H9 (cell line): ENCODE measurements at regions not wholly inside any gene's neighbourhood (a gene's known extent, or its start where the extent isn't known, plus 50 kb on each side); places are given as distances from the start of the nearest gene placed in this dataset.

Source experiments
- DNase-seq: peaks from one replicate; pipeline ENCODE4 v3.0.0-alpha.2; 2017
- H2AFZ ChIP-seq: one replicate; pipeline ENCODE4 v1.6.1; 2013; ENCODE audit warnings: mild to moderate bottlenecking, low read length, control low read depth, moderate library complexity
- H2AK5ac ChIP-seq: 2 replicates; pipeline ENCODE4 v1.6.1; 2013; ENCODE audit warnings: low read length, control low read depth, mixed read lengths; ENCODE audit not compliant: insufficient read length
- H2BK120ac ChIP-seq: one replicate; pipeline ENCODE4 v1.6.1; 2013; ENCODE audit warnings: low read depth, mild to moderate bottlenecking, low read length, control low read depth, inconsistent platforms; ENCODE audit not compliant: poor library complexity, severe bottlenecking
- H2BK12ac ChIP-seq: 2 replicates; pipeline ENCODE4 v1.6.1; 2013; ENCODE audit warnings: low read length, control low read depth, mixed read lengths, low read depth; ENCODE audit not compliant: insufficient read length
- H2BK15ac ChIP-seq: 2 replicates; pipeline ENCODE4 v1.6.1; 2013; ENCODE audit warnings: low read depth, low read length, control low read depth
- H2BK20ac ChIP-seq: one replicate; pipeline ENCODE4 v1.6.1; 2013; ENCODE audit warnings: low read depth, mild to moderate bottlenecking, low read length, control low read depth, inconsistent platforms; ENCODE audit not compliant: poor library complexity, severe bottlenecking
- H2BK5ac ChIP-seq: 2 replicates; pipeline ENCODE4 v1.6.1; 2013; ENCODE audit warnings: low read length, control low read depth, mixed read lengths; ENCODE audit not compliant: insufficient read length
- H3K14ac ChIP-seq: 2 replicates; pipeline ENCODE4 v1.6.1; 2013; ENCODE audit warnings: low read length, control low read depth; ENCODE audit not compliant: insufficient read depth
- H3K18ac ChIP-seq: 2 replicates; pipeline ENCODE4 v1.6.1; 2013; ENCODE audit warnings: low read depth, mild to moderate bottlenecking, mixed read lengths, low read length, control low read depth; ENCODE audit not compliant: insufficient read length
- H3K23ac ChIP-seq: 2 replicates; pipeline ENCODE4 v1.6.1; 2013; ENCODE audit warnings: low read length, control low read depth, mixed read lengths, low read depth; ENCODE audit not compliant: insufficient read length
- H3K23me2 ChIP-seq: 2 replicates; pipeline ENCODE4 v1.6.1; 2013; ENCODE audit warnings: low read depth, mild to moderate bottlenecking, mixed read lengths, low read length, control low read depth; ENCODE audit not compliant: insufficient read length, poor library complexity, severe bottlenecking
- H3K27ac ChIP-seq: 2 replicates; pipeline ENCODE4 v1.5.1; 2013; ENCODE audit warnings: low read length, control low read depth, mixed read lengths, low read depth; ENCODE audit not compliant: insufficient read length
- H3K27me3 ChIP-seq: 2 replicates; pipeline ENCODE4 v1.6.1; 2013; ENCODE audit warnings: low read length, control low read depth, inconsistent platforms; ENCODE audit not compliant: insufficient read depth
- H3K4ac ChIP-seq: 2 replicates; pipeline ENCODE4 v1.6.1; 2013; ENCODE audit warnings: low read depth, mild to moderate bottlenecking, control low read depth, inconsistent platforms, low read length, moderate library complexity
- H3K4me1 ChIP-seq: 2 replicates; pipeline ENCODE4 v1.6.1; 2013; ENCODE audit warnings: low read length, control low read depth, inconsistent platforms; ENCODE audit not compliant: insufficient read depth
- H3K4me2 ChIP-seq: 2 replicates; pipeline ENCODE4 v1.6.1; 2013; ENCODE audit warnings: low read length, control low read depth, mixed read lengths; ENCODE audit not compliant: insufficient read length, insufficient read depth
- H3K56ac ChIP-seq: 2 replicates; pipeline ENCODE4 v1.6.1; 2013; ENCODE audit warnings: low read depth, mild to moderate bottlenecking, mixed read lengths, low read length, control low read depth; ENCODE audit not compliant: insufficient read length
- H3K79me1 ChIP-seq: 2 replicates; pipeline ENCODE4 v1.6.1; 2013; ENCODE audit warnings: low read depth, mild to moderate bottlenecking, moderate library complexity, low read length, control low read depth, inconsistent platforms; ENCODE audit not compliant: insufficient read depth, poor library complexity, severe bottlenecking
- H3K79me2 ChIP-seq: 2 replicates; pipeline ENCODE4 v1.6.1; 2013; ENCODE audit warnings: low read length, control low read depth, inconsistent platforms; ENCODE audit not compliant: insufficient read depth
- H3K9ac ChIP-seq: 2 replicates; pipeline ENCODE4 v1.6.1; 2013; ENCODE audit warnings: low read length, control low read depth, mixed read lengths; ENCODE audit not compliant: insufficient read length; ENCODE audit errors: extremely low read depth
- H3K9me3 ChIP-seq: one replicate; pipeline ENCODE4 v1.6.1; 2013; ENCODE audit warnings: low read depth, low read length, inconsistent platforms; ENCODE audit not compliant: control insufficient read depth
- H3T11ph ChIP-seq: one replicate; pipeline ENCODE4 v1.6.1; 2013; ENCODE audit warnings: mild to moderate bottlenecking, low read length, control low read depth, inconsistent platforms
- H4K20me1 ChIP-seq: one replicate; pipeline ENCODE4 v1.6.1; 2013; ENCODE audit not compliant: control insufficient read depth, insufficient read length, insufficient read depth
- H4K5ac ChIP-seq: 2 replicates; pipeline ENCODE4 v1.6.1; 2013; ENCODE audit warnings: low read depth, mild to moderate bottlenecking, mixed read lengths, low read length, control low read depth; ENCODE audit not compliant: insufficient read length
- H4K8ac ChIP-seq: replicated peaks from 2 replicates; pipeline ENCODE4 v1.6.1; 2013; ENCODE audit warnings: low read length, control low read depth, mixed read lengths, low read depth; ENCODE audit not compliant: insufficient read length
- H4K91ac ChIP-seq: 2 replicates; pipeline ENCODE4 v1.6.1; 2013; ENCODE audit warnings: low read depth, mild to moderate bottlenecking, moderate library complexity, mixed read lengths, low read length, control low read depth; ENCODE audit not compliant: insufficient read length
- H3K27ac Mint-ChIP-seq, 3 experiments: 2 replicates in 2 of 3; 3 replicates in 1 of 3; pipeline ENCODE4 v1.8.0; 2020 to 2021; ENCODE audit warnings: mixed read lengths in 3 of 3, mild to moderate bottlenecking in 1 of 3, moderate library complexity in 1 of 3
- H3K27me3 Mint-ChIP-seq: 2 replicates; pipeline ENCODE4 v1.8.0; 2021; ENCODE audit warnings: low read depth, mild to moderate bottlenecking, moderate library complexity, mixed read lengths
- H3K36me3 Mint-ChIP-seq, 3 experiments: 2 replicates in 2 of 3; 3 replicates in 1 of 3; pipeline ENCODE4 v1.8.0; 2020 to 2021; ENCODE audit warnings: low read depth in 3 of 3, mixed read lengths in 3 of 3; ENCODE audit not compliant: insufficient read depth in 1 of 3
- H3K4me1 Mint-ChIP-seq, 2 experiments: 2 replicates each; pipeline ENCODE4 v1.8.0; 2020; ENCODE audit warnings: mixed read lengths in 2 of 2
- H3K4me3 Mint-ChIP-seq, 2 experiments: 2 replicates in 1 of 2; 3 replicates in 1 of 2; pipeline ENCODE4 v1.8.0; 2020 to 2021; ENCODE audit warnings: mild to moderate bottlenecking in 2 of 2, mixed read lengths in 2 of 2, moderate library complexity in 1 of 2
- H3K9me3 Mint-ChIP-seq, 2 experiments: 2 replicates in 1 of 2; 3 replicates in 1 of 2; pipeline ENCODE4 v1.8.0; 2020; ENCODE audit warnings: mild to moderate bottlenecking in 2 of 2, mixed read lengths in 2 of 2, moderate library complexity in 1 of 2
- CTCF ChIP-seq: fragments of 200-600 bp; sonication (generic); conservative IDR thresholded peaks from 3 replicates; pipeline ENCODE4 v1.8.0; 2021; ENCODE audit warnings: antibody characterized with exemption, mild to moderate bottlenecking
- WGBS: extraction: QIAGEN DNeasy Blood & Tissue Kit; methylation state at CpG from one replicate; pipeline ENCODE4 v1.1.7; 2013; ENCODE audit warnings: missing lambda C conversion rate, low lambda C conversion rate, mixed read lengths; ENCODE audit not compliant: insufficient read length; ENCODE audit errors: extremely low coverage; 5-methylcytosine and 5-hydroxymethylcytosine counted together

GRCh38 chr21:26784974-26785373 lies 60.2 kb downstream of the ADAMTS1 start:
- H3K36me3 Mint-ChIP-seq, result peaks cover 0 to 3% (median 0%) of the 10 kb centered on the region in 3 experiments; a peak in 1 of 7 replicates
- H2AK5ac ChIP-seq, result no peak overlapping the region
- no peak overlapping the region for H4K5ac ChIP-seq
- no peaks in the 10 kb centered on the region for H3K79me2 ChIP-seq
- no peaks in the 10 kb centered on the region for H4K20me1 ChIP-seq
- no peak overlapping the region for H3K56ac ChIP-seq
- H3K23me2 ChIP-seq, result no peaks in the 10 kb centered on the region
- H3T11ph ChIP-seq, result no peak overlapping the region
- H4K91ac ChIP-seq, result no peak overlapping the region
- H2BK12ac ChIP-seq, result no peak overlapping the region
- H2BK20ac ChIP-seq, result no peak overlapping the region
- H3K27ac Mint-ChIP-seq, result no peak overlapping the region
- H3K9ac ChIP-seq, result no peak overlapping the region
- H3K4me1 Mint-ChIP-seq, result no peaks in the 10 kb centered on the region
- H3K79me1 ChIP-seq, result no peaks in the 10 kb centered on the region
- no peak overlapping the region for H2AFZ ChIP-seq
- H2BK120ac ChIP-seq, result no peak overlapping the region
- no peaks in the 10 kb centered on the region for H3K4me1 ChIP-seq
- H2BK15ac ChIP-seq, result no peak overlapping the region
- no peak overlapping the region for H3K4me2 ChIP-seq
- no peak overlapping the region for H2BK5ac ChIP-seq
- H3K4ac ChIP-seq, result no peak overlapping the region
- DNase-seq, result no peak
- no peak overlapping the region for H3K18ac ChIP-seq
- H3K27me3 ChIP-seq, result no peaks in the 10 kb centered on the region
- no peak for TF ChIP-seq CTCF
- no peak overlapping the region for H3K14ac ChIP-seq
- WGBS, result no CpG with 5 or more reads among the region's 3 CpGs
- H3K9me3 ChIP-seq, result no peaks in the 10 kb centered on the region
- 0 out of 5 replicates have a peak, but pooled peaks cover 2 to 3% of the 10 kb centered on the region in 2 experiments for H3K9me3 Mint-ChIP-seq
- no peaks in the 10 kb centered on the region; the same call in 1 of the 2 replicates for H3K27me3 Mint-ChIP-seq
- no peak overlapping the region for H3K23ac ChIP-seq
- no peak overlapping the region for H3K27ac ChIP-seq
- H3K4me3 Mint-ChIP-seq, result no peak overlapping the region
- no peak overlapping the region for H4K8ac ChIP-seq
